ENCODE measurements at regions not wholly inside any gene's neighbourhood (a gene's known extent, or its start where the extent isn't known, plus 50 kb on each side); places are given as distances from the start of the nearest gene placed in this dataset.

GRCh38 chr4:30630431-30630830 is 89.7 kb upstream of the PCDH7 start:
- H3K4me1 ChIP-seq (ENCODE audit: control insufficient read depth, insufficient read depth, low read length): no peaks in the 10 kb centered on the region
- Mint-ChIP-seq H3K36me3 (ENCODE audit: low read depth) (no peaks in the 10 kb centered on the region), H3K27ac (no peak overlapping the region), H3K4me3 (no peak overlapping the region), H3K4me1 (peaks cover 2% of the 10 kb centered on the region), H3K9me3 (peaks cover 11% of the 10 kb centered on the region), H3K27me3 (ENCODE audit: insufficient read depth) (no peaks in the 10 kb centered on the region)
- no peak overlapping the region for H3K27ac ChIP-seq (ENCODE audit: low read depth, low read length)
- H3K36me3 ChIP-seq (ENCODE audit: control insufficient read depth, insufficient read depth, low read length): no peaks in the 10 kb centered on the region
- H3K4me3 ChIP-seq (ENCODE audit: low read length): no peak overlapping the region
- H3K9me3 ChIP-seq (ENCODE audit: control insufficient read depth, low read length): no peaks in the 10 kb centered on the region
- no peaks in the 10 kb centered on the region for H3K27me3 ChIP-seq (ENCODE audit: control insufficient read depth, insufficient read depth, low read length, poor library complexity, severe bottlenecking)
- H3K9ac ChIP-seq (ENCODE audit: extremely low read depth, low read length, poor library complexity, severe bottlenecking): no peak overlapping the region
- WGBS, 2 experiments (ENCODE audit: insufficient coverage in 1 of 2, insufficient read length in 1 of 2): 90 to 99% methylated on average over 2 to 3 of the region's 3 CpGs
- TF ChIP-seq CTCF (conservative IDR thresholded peaks at IDR 0.05): no peak
- no peak for DNase-seq

GRCh38 chr4:30632751-30633150 is 87.4 kb upstream of the PCDH7 start:
- Histone ChIP-seq H3K27ac (ENCODE audit: low read depth, low read length) (no peak overlapping the region), H3K4me3 (ENCODE audit: low read length) (no peak overlapping the region), H3K9me3 (ENCODE audit: control insufficient read depth, low read length) (no peaks in the 10 kb centered on the region), H3K9ac (ENCODE audit: extremely low read depth, low read length, poor library complexity, severe bottlenecking) (no peak overlapping the region), H3K36me3 (ENCODE audit: control insufficient read depth, insufficient read depth, low read length) (no peaks in the 10 kb centered on the region), H3K27me3 (ENCODE audit: control insufficient read depth, insufficient read depth, low read length, poor library complexity, severe bottlenecking) (no peaks in the 10 kb centered on the region), H3K4me1 (ENCODE audit: control insufficient read depth, insufficient read depth, low read length) (no peaks in the 10 kb centered on the region)
- no peak for DNase-seq
- no peak overlapping the region for H3K4me3 Mint-ChIP-seq
- peaks cover 11% of the 10 kb centered on the region for H3K9me3 Mint-ChIP-seq
- no peak for TF ChIP-seq CTCF (conservative IDR thresholded peaks at IDR 0.05)
- no peaks in the 10 kb centered on the region for H3K4me1 Mint-ChIP-seq
- no CpG with 5 or more reads among the region's 1 CpG for WGBS, 2 experiments (ENCODE audit: insufficient coverage in 1 of 2, insufficient read length in 1 of 2)
- no peaks in the 10 kb centered on the region for H3K36me3 Mint-ChIP-seq (ENCODE audit: low read depth)
- H3K27me3 Mint-ChIP-seq (ENCODE audit: insufficient read depth): no peaks in the 10 kb centered on the region
- H3K27ac Mint-ChIP-seq: no peak overlapping the region

GRCh38 chr4:30641345-30641744 is 78.8 kb upstream of the PCDH7 start:
- no peak overlapping the region for H3K27ac Mint-ChIP-seq
- no peaks in the 10 kb centered on the region for H3K36me3 ChIP-seq (ENCODE audit: control insufficient read depth, insufficient read depth, low read length)
- no peak overlapping the region for H3K9ac ChIP-seq (ENCODE audit: extremely low read depth, low read length, poor library complexity, severe bottlenecking)
- no peaks in the 10 kb centered on the region for H3K27me3 Mint-ChIP-seq (ENCODE audit: insufficient read depth)
- no peaks in the 10 kb centered on the region for H3K36me3 Mint-ChIP-seq (ENCODE audit: low read depth)
- H3K4me1 ChIP-seq (ENCODE audit: control insufficient read depth, insufficient read depth, low read length): no peaks in the 10 kb centered on the region
- no peak for DNase-seq
- 93 to 100% methylated on average over 1 of the region's 1 CpG for WGBS, 2 experiments (ENCODE audit: insufficient coverage in 1 of 2, insufficient read length in 1 of 2)
- no peak overlapping the region for H3K4me3 Mint-ChIP-seq
- H3K4me1 Mint-ChIP-seq: no peaks in the 10 kb centered on the region
- H3K27me3 ChIP-seq (ENCODE audit: control insufficient read depth, insufficient read depth, low read length, poor library complexity, severe bottlenecking): no peaks in the 10 kb centered on the region
- no peak overlapping the region for H3K4me3 ChIP-seq (ENCODE audit: low read length)
- no peak for TF ChIP-seq CTCF (conservative IDR thresholded peaks at IDR 0.05)
- no peaks in the 10 kb centered on the region for H3K9me3 ChIP-seq (ENCODE audit: control insufficient read depth, low read length)
- H3K27ac ChIP-seq (ENCODE audit: low read depth, low read length): no peak overlapping the region
- H3K9me3 Mint-ChIP-seq: peaks cover 2% of the 10 kb centered on the region
